ENCODE measurements at regions not wholly inside any gene's neighbourhood (a gene's known extent, or its start where the extent isn't known, plus 50 kb on each side); places are given as distances from the start of the nearest gene placed in this dataset.

DNA sequence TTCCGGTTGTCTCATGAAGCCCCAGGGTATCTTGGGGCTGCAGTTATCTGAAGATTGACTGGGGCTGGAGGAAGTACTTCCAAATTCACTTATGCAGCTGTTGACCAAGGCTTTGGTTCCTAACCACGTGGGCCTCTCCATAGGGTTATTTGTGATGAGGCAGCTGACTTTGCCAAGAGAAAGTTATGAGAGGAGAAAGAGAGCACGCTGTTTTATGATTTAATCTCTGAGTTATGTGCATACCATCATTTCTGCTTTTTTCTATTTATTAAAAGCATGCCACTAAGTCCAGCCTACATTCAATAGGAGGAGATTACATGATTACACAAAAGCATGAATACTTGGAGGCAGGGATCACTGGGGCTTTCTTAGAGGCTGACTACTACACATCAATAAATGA lies 215.5 kb downstream of the NHLRC3 start:
- Histone ChIP-seq H3K27me3 (ENCODE audit: control insufficient read depth in 1 of 2, insufficient read depth in 2 of 2, low read length in 2 of 2) (no peaks in the 10 kb centered on the region), H3K4me3 (ENCODE audit: low read length) (no peak overlapping the region), H3K36me3 (ENCODE audit: insufficient read depth, low read length) (no peaks in the 10 kb centered on the region), H3K4me1 (ENCODE audit: insufficient read depth, low read length) (no peaks in the 10 kb centered on the region), H3K27ac (ENCODE audit: low read depth in 1 of 2, low read length in 2 of 2) (no peak overlapping the region), H3K9me3 (ENCODE audit: control insufficient read depth in 1 of 2, insufficient read depth in 1 of 2, low read length in 2 of 2) (no peaks in the 10 kb centered on the region)
- POLR2A ChIA-PET, result no interaction called here
- H3K27ac Mint-ChIP-seq, result no peak overlapping the region
- H3K27me3 Mint-ChIP-seq, result peaks cover 4% of the 10 kb centered on the region
- H3K4me3 Mint-ChIP-seq, result no peak overlapping the region
- intact Hi-C loops (cut with DNase I, micrococcal nuclease), result no loop called here
- CTCF ChIA-PET, result no interaction called here
- no peaks in the 10 kb centered on the region for H3K36me3 Mint-ChIP-seq (ENCODE audit: low read depth)
- DNase-seq (no peak), ATAC-seq (ENCODE audit: poor library complexity) (no peak)
- H3K9me3 Mint-ChIP-seq, result no peaks in the 10 kb centered on the region
- TF ChIP-seq, protein P1, sequence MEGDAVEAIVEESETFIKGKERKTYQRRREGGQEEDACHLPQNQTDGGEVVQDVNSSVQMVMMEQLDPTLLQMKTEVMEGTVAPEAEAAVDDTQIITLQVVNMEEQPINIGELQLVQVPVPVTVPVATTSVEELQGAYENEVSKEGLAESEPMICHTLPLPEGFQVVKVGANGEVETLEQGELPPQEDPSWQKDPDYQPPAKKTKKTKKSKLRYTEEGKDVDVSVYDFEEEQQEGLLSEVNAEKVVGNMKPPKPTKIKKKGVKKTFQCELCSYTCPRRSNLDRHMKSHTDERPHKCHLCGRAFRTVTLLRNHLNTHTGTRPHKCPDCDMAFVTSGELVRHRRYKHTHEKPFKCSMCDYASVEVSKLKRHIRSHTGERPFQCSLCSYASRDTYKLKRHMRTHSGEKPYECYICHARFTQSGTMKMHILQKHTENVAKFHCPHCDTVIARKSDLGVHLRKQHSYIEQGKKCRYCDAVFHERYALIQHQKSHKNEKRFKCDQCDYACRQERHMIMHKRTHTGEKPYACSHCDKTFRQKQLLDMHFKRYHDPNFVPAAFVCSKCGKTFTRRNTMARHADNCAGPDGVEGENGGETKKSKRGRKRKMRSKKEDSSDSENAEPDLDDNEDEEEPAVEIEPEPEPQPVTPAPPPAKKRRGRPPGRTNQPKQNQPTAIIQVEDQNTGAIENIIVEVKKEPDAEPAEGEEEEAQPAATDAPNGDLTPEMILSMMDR (IDR thresholded peaks at IDR 0.05), result no peak
- H3K4me1 Mint-ChIP-seq (ENCODE audit: low read depth), result no peaks in the 10 kb centered on the region

DNA sequence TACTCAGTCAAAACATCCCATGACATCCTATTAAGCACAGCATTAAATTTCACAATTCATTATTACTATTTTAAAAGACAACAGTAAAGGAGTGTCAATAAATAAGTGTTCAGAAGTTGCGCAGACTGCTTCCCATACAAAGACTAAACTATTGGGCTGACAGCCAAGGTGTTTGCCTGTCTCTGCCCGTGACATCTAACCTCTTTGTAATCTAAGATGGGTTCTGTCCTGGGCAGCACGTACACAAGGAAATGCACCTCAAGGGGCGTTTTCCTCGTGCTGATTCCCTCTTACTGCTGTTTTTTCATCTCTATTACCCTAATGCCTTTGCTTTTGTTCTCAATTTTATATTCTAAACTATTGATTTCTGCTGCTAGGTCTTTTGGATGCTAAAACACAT lies 216.3 kb downstream of the NHLRC3 start:
- TF ChIP-seq, protein P1 (IDR thresholded peaks at IDR 0.05), result no peak

GRCh38 chr13:39257642-39258041 lies 219.4 kb downstream of the NHLRC3 start:
- Mint-ChIP-seq H3K4me3 (no peak overlapping the region), H3K27ac (no peak overlapping the region), H3K4me1 (ENCODE audit: low read depth) (peaks cover 4% of the 10 kb centered on the region), H3K36me3 (ENCODE audit: low read depth) (no peaks in the 10 kb centered on the region), H3K9me3 (no peaks in the 10 kb centered on the region), H3K27me3 (peaks cover 4% of the 10 kb centered on the region)
- no peaks in the 10 kb centered on the region for H3K9me3 ChIP-seq (ENCODE audit: control insufficient read depth in 1 of 2, insufficient read depth in 1 of 2, low read length in 2 of 2)
- DNase-seq (no peak), ATAC-seq (ENCODE audit: poor library complexity) (no peak)
- ChIA-PET CTCF (no interaction called here), POLR2A (no interaction called here)
- no peak overlapping the region for H3K4me3 ChIP-seq (ENCODE audit: low read length)
- intact Hi-C loops (cut with DNase I, micrococcal nuclease), result no loop called here
- no peaks in the 10 kb centered on the region for H3K4me1 ChIP-seq (ENCODE audit: insufficient read depth, low read length)
- H3K27me3 ChIP-seq (ENCODE audit: control insufficient read depth in 1 of 2, insufficient read depth in 2 of 2, low read length in 2 of 2), result no peaks in the 10 kb centered on the region
- no peak overlapping the region for H3K27ac ChIP-seq (ENCODE audit: low read depth in 1 of 2, low read length in 2 of 2)
- TF ChIP-seq, protein P1 (IDR thresholded peaks at IDR 0.05), result no peak
- no peaks in the 10 kb centered on the region for H3K36me3 ChIP-seq (ENCODE audit: insufficient read depth, low read length)

More for the DNA sequence above, 216.3 kb downstream of the NHLRC3 start:
- H3K36me3 ChIP-seq (ENCODE audit: insufficient read depth, low read length), result no peaks in the 10 kb centered on the region
- CTCF ChIA-PET, result no interaction called here
- ATAC-seq (ENCODE audit: poor library complexity) (no peak), DNase-seq (no peak)
- no peaks in the 10 kb centered on the region for H3K9me3 ChIP-seq (ENCODE audit: control insufficient read depth in 1 of 2, insufficient read depth in 1 of 2, low read length in 2 of 2)
- H3K4me3 ChIP-seq (ENCODE audit: low read length), result no peak overlapping the region
- POLR2A ChIA-PET, result no interaction called here
- no peaks in the 10 kb centered on the region for H3K4me1 ChIP-seq (ENCODE audit: insufficient read depth, low read length)
- intact Hi-C loops (cut with DNase I, micrococcal nuclease), result no loop called here
- H3K4me1 Mint-ChIP-seq (ENCODE audit: low read depth), result no peaks in the 10 kb centered on the region
- H3K4me3 Mint-ChIP-seq, result no peak overlapping the region
- no peak overlapping the region for H3K27ac Mint-ChIP-seq
- no peaks in the 10 kb centered on the region for H3K36me3 Mint-ChIP-seq (ENCODE audit: low read depth)
- H3K9me3 Mint-ChIP-seq, result no peaks in the 10 kb centered on the region
- no peaks in the 10 kb centered on the region for H3K27me3 ChIP-seq (ENCODE audit: control insufficient read depth in 1 of 2, insufficient read depth in 2 of 2, low read length in 2 of 2)
- H3K27ac ChIP-seq (ENCODE audit: low read depth in 1 of 2, low read length in 2 of 2), result no peak overlapping the region
- H3K27me3 Mint-ChIP-seq, result peaks cover 4% of the 10 kb centered on the region
